Nucleus accumbens (tissue), 56 donors: ENCODE measurements at regions not wholly inside any gene's neighbourhood (a gene's known extent, or its start where the extent isn't known, plus 50 kb on each side); places are given as distances from the start of the nearest gene placed in this dataset.

ENCODE experiments used
- DNase-seq, 56 donors: peaks; one replicate each; lab custom pipeline; 2025; lab: John Stamatoyannopoulos, UW

GRCh38 chr16:86051368-86052114 is 152.6 kb downstream of the IRF8 start:
- no peak for DNase-seq

GRCh38 chr16:86052115-86052670 is 153.2 kb downstream of the IRF8 start:
- no peak for DNase-seq

GRCh38 chr16:86052926-86053325 is 154.0 kb downstream of the IRF8 start:
- DNase-seq: no peak

GRCh38 chr16:86059253-86060171 is 160.6 kb downstream of the IRF8 start:
- DNase-seq: peak in 4 of 56 donors; percentile 6 to 26 (median 14)

DNA sequence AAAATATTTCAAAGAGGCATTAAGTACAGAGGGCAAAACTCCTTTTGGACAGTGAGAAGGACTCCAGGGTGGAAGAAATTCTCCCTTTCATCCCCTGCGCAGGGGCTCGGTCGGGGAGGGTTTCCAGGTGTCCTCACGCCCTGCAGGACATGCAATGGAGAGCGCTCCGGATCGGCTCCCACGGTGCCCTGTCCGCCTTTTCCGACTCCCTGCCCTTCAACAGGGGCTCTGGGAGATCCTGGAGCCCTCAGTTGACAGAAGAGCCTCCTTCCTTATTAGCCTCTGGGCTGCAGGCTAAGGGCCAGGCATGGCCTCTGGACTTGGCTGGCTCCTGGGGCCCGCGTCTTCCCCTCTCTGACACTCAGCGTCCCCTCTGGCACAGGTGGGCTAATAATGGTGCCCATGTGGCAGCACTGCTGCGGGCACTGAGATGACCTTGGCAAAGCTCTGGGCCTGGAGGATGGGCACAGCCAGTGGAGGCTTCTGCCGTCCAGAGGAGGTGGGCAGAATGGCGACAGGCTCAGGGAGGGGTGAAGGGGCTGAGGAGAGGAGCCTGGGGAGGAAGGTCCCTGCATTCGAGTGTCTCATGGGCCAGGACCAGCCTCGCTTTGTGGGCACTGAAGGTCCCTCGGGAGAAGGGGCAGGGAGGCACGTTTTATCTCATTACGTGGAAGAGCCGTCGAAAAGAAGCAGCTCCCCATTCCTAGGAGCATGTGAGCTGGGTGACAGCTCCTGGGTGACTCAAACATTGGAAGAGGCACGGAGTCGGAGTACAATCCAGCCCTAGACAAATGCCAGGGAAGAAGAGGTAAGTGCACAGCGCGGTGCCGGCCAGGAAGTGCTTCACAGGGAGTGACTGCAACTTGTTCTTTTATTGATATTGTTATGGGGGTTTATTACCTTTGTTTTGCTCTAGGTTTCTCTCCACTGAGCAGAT is 161.7 kb downstream of the IRF8 start:
- DNase-seq: no peak

GRCh38 chr16:86061318-86061695 is 162.3 kb downstream of the IRF8 start:
- DNase-seq: no peak

- no peak for DNase-seq
These were observed 162.8 kb downstream of the IRF8 start for GRCh38 chr16:86061721-86062120.

- no peak for DNase-seq
These were observed 163.5 kb downstream of the IRF8 start for GRCh38 chr16:86062271-86062965.

- DNase-seq: no peak
These were observed 164.9 kb downstream of the IRF8 start for GRCh38 chr16:86063760-86064405.

- no peak for DNase-seq
These were observed 165.7 kb downstream of the IRF8 start for GRCh38 chr16:86064431-86065250.

DNA sequence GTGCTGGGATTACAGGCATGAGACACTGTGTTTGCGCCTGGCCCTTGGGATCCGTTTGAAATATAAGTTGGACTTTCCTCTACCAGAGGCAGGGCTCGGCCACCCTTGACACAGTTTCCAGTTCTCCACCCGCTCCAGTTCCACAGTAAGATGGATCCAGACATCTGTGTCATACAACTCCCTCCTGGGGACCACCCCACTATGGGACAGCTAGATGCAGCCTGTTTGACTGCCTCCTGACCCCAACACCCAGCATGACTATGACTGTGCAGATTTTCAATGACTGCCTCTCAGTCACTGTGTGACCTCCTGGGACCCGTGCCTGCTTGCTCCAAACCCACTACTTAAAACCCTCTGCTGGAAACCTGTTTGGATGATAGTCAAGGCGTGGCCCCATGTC is 166.7 kb downstream of the IRF8 start:
- DNase-seq: no peak

DNA sequence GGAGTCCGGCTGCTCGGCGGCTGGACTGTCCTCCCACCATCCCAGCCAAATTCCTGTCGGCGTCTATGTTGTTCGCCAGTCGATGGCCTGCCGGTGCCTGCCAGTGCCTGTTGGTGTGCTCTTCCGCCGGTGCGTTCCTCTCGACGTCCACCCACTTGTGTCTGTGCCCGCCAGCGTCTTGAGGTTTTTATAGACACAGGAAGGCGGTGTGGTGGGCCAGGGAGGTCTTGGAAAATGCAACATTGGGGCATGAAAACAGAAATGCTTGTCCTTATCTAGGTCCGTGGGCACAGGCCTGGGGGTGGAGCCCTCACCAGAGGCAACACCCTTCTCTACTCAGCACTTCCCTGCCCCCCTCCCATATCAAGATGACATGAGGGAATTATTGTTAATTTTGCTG is 167.8 kb downstream of the IRF8 start:
- no peak for DNase-seq

DNA sequence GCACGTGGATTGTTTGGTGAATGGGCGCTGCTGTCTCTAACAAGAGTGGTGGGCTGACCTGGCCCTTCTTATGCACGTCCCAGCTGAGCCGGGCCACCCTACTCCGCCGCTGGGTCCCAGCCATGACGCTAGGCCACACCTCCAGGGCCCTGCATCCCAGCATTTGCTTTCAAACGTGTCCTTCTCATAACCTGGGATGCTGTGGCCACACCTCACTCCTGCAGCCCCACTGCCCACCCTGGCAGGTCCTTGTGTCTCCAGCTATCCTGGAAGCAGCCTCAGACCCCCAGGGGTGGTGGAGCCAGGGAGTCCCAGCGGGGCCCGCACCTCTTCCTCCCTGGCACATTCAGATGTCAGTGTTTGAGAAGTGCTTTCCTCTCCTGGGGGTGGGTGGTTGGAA is 168.6 kb downstream of the IRF8 start:
- DNase-seq: no peak

DNA sequence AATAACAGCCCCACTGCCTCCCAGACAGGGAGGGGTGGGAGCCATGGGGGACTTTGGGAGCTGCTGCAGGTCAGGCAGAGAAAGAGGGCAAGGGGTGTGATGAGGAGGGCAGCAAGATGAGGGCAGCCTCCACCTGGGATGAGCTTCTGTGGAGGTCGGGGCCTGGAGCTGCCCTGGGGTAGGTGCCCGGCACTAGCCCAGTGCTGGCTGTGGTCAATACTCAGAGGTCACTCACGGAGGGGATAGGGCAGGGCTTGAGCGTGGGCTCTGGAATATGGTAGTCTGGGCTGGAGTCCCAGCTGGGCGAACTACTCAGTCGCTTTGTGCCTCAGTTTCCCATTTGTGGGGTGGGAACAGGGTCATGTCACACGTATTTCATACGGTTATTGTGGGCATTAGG is 169.0 kb downstream of the IRF8 start:
- DNase-seq: no peak

DNA sequence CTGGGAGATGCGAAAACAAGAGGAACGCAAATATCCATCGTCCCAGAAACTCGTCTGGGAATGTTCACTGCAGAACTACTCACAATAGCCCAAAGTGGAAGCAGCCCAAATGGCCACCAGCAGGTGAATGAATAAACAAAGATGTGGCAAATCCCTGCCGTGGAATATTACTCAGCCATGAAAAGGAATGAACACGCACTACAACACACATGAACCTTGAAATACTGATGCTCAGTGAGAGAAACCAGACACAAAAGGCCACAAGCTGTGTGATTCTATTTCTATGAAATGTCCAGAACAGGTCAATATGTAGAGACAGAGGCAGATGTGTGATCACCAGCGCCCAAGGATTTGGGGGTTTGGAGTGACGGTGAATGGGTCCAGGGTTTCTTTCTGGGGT is 169.8 kb downstream of the IRF8 start:
- no peak for DNase-seq

- no peak for DNase-seq
These were observed 170.9 kb downstream of the IRF8 start for GRCh38 chr16:86069736-86070298.

- no peak for DNase-seq
These were observed 171.5 kb downstream of the IRF8 start for GRCh38 chr16:86070484-86070883.

GRCh38 chr16:86070971-86071370 is 172.0 kb downstream of the IRF8 start:
- no peak for DNase-seq
